ENCODE measurements at regions not wholly inside any gene's neighbourhood (a gene's known extent, or its start where the extent isn't known, plus 50 kb on each side); places are given as distances from the start of the nearest gene placed in this dataset.
"Not testable (repeated sequence)": the region's sequence is repeated elsewhere in the genome, so short reads cannot be mapped to it uniquely, and the experiment has no call there.

DNA sequence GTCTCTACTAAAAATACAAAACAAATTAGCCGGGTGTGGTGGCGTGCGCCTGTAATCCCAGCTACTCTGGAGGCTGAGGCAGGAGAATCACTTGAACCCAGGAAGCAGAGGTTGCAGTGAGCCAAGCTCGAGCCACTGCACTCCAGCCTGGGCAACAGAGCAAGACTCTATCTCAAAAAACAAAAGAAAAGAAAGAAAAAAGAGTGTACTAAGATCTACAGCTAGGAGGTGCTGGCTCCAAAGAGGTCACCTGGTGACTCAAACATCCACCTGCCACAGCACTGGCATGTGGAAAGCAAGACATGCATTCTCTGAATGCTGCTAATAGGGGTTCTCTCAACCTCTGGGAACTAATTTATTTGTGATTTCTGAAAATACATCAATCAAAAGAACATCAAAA lies 167.5 kb upstream of the MARCKS start:
- not testable (repeated sequence) for TF ChIP-seq CTCF (conservative IDR thresholded peaks at IDR 0.05); ZFX (IDR thresholded peaks at IDR 0.05)

Data from C4-2B (cell line).